ENCODE measurements at regions not wholly inside any gene's neighbourhood (a gene's known extent, or its start where the extent isn't known, plus 50 kb on each side); places are given as distances from the start of the nearest gene placed in this dataset.

GRCh38 chr6:118743746-118744145 is 92.4 kb upstream of the CEP85L start:
- ATAC-seq (no peak), DNase-seq (no peak)
- Histone ChIP-seq H3K36me3 (ENCODE audit: low read depth) (no peaks in the 10 kb centered on the region), H3K4me3 (no peak overlapping the region), H3K4me1 (ENCODE audit: low read depth) (no peaks in the 10 kb centered on the region), H3K9me3 (no peaks in the 10 kb centered on the region)
- TF ChIP-seq CTCF (IDR thresholded peaks at IDR 0.05) = no peak
- intact Hi-C loops (cut with DNase I, micrococcal nuclease) = no loop called here

- no peaks in the 10 kb centered on the region for H3K4me1 ChIP-seq (ENCODE audit: low read depth)
- no peak for ATAC-seq
- intact Hi-C loops (cut with DNase I, micrococcal nuclease) = no loop called here
- H3K4me3 ChIP-seq = no peak overlapping the region
- no peaks in the 10 kb centered on the region for H3K36me3 ChIP-seq (ENCODE audit: low read depth)
- DNase-seq = no peak
- H3K9me3 ChIP-seq = no peaks in the 10 kb centered on the region
- TF ChIP-seq CTCF (IDR thresholded peaks at IDR 0.05) = no peak
Measured at GRCh38 chr6:118740372-118740771, 89.0 kb upstream of the CEP85L start.

- no peaks in the 10 kb centered on the region for H3K9me3 ChIP-seq
- no peaks in the 10 kb centered on the region for H3K36me3 ChIP-seq (ENCODE audit: low read depth)
- no peak for ATAC-seq
- TF ChIP-seq CTCF (IDR thresholded peaks at IDR 0.05) = no peak
- intact Hi-C loops (cut with DNase I, micrococcal nuclease) = no loop called here
- no peak overlapping the region for H3K4me3 ChIP-seq
- no peaks in the 10 kb centered on the region for H3K4me1 ChIP-seq (ENCODE audit: low read depth)
- DNase-seq = no peak
Measured at GRCh38 chr6:118739696-118740353, 88.4 kb upstream of the CEP85L start.

GRCh38 chr6:118736440-118736839 is 85.0 kb upstream of the CEP85L start:
- Histone ChIP-seq H3K9me3 (no peaks in the 10 kb centered on the region), H3K4me3 (no peak overlapping the region), H3K4me1 (ENCODE audit: low read depth) (no peaks in the 10 kb centered on the region), H3K36me3 (ENCODE audit: low read depth) (no peaks in the 10 kb centered on the region)
- ATAC-seq (no peak), DNase-seq (no peak)
- intact Hi-C loops (cut with DNase I, micrococcal nuclease) = no loop called here
- TF ChIP-seq CTCF (IDR thresholded peaks at IDR 0.05) = no peak

GRCh38 chr6:118735320-118735719 is 83.9 kb upstream of the CEP85L start:
- intact Hi-C loops (cut with DNase I, micrococcal nuclease) = no loop called here
- H3K9me3 ChIP-seq = no peaks in the 10 kb centered on the region
- no peaks in the 10 kb centered on the region for H3K4me1 ChIP-seq (ENCODE audit: low read depth)
- DNase-seq (no peak), ATAC-seq (no peak)
- H3K36me3 ChIP-seq (ENCODE audit: low read depth) = no peaks in the 10 kb centered on the region
- TF ChIP-seq CTCF (IDR thresholded peaks at IDR 0.05) = no peak
- H3K4me3 ChIP-seq = no peak overlapping the region

- Histone ChIP-seq H3K9me3 (no peaks in the 10 kb centered on the region), H3K36me3 (ENCODE audit: low read depth) (no peaks in the 10 kb centered on the region), H3K4me1 (ENCODE audit: low read depth) (no peaks in the 10 kb centered on the region), H3K4me3 (no peak overlapping the region)
- no peak for TF ChIP-seq CTCF (IDR thresholded peaks at IDR 0.05)
- DNase-seq = no peak
- ATAC-seq = peak; percentile 20
- intact Hi-C loops (cut with DNase I, micrococcal nuclease) = no loop called here
Measured at GRCh38 chr6:118725944-118726343, 74.6 kb upstream of the CEP85L start.
